HG03442 (cell line): ENCODE measurements at regions not wholly inside any gene's neighbourhood (a gene's known extent, or its start where the extent isn't known, plus 50 kb on each side); places are given as distances from the start of the nearest gene placed in this dataset.

ENCODE experiments used
- ATAC-seq: cut with Tn5 transposase; IDR thresholded peaks from one replicate; pipeline ENCODE4 v1.9.1; 2021; ENCODE audit warnings: mild to moderate bottlenecking, moderate library complexity; ENCODE audit not compliant: unreplicated experiment

DNA sequence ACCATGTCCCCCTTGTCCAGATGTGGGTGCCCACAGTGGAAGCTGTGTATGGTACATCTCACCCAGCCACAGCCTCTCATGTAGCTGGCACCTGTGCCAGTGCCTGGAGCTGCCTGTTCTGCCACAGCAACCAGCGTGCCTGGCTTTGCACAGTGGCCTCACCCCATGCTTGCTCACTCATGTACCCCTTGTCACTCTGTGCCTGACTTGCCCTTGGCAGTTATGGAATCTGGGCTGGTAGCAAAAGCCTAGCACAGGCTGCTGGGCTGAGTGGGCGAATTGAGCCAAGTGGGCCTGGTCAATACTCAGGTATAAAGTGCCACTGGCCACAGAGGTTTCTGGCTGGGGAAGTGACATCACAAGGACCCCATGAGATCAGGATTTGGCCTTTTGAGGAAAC, 264.2 kb downstream of the INSC start:
- no peak for ATAC-seq

DNA sequence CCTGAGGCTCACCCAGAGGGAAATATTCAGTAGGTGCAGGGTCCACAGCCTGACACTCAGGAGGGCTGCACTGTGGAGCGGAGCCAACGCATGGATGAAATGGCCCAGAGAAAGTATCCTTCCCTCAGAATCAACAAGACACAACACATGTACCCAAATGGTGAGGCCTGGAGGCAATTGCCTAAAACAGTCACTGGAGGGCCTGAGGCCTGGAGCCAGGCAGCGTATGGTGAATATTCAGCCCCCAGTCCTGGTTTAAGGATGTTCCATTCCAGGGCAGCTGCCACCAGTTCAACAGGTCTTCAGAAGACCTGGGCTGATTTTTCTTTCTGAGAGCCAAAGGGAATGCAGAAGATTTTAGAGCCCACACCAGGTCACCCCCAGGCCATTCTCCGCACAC, 264.8 kb downstream of the INSC start:
- ATAC-seq = no peak

DNA sequence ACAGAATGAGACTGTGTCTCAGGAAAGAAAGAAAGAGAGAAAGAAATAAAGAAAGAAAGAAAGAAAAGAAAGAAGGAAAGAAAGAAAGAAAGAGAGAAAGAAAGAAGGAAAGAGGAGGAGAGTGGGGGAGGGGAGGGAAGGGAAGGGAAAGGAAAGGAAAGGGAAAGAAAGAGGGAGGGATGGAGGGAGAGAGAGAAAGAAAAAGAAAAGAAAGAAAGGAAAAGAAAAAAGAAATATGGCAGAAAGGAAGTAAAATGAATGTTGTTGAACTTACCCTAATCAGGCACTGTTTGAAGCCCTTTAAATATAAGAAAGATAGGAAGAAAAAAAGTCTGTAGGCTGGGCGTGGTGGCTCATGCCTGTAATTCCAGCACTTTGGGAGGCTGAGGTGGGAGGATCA, 276.1 kb downstream of the INSC start:
- ATAC-seq = no peak

DNA sequence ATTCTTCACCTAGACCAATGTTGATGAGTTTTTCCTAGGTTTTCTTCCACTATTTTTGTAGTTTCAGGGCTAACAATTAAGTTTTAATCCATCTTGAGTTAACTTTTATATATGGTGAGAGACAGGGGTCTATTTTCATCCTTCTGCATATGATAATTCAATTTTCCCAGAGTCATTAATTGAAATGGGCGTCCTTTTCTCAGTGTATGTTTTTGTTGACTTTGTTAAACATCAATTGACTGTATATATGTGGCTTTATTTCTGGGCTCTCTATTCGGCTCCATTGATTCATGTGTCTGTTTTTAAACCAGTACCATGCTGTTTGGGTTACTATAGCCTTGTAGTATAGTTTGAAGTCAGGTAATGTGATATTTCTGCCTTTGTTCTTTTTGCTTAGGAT, 282.1 kb downstream of the INSC start:
- no peak for ATAC-seq

DNA sequence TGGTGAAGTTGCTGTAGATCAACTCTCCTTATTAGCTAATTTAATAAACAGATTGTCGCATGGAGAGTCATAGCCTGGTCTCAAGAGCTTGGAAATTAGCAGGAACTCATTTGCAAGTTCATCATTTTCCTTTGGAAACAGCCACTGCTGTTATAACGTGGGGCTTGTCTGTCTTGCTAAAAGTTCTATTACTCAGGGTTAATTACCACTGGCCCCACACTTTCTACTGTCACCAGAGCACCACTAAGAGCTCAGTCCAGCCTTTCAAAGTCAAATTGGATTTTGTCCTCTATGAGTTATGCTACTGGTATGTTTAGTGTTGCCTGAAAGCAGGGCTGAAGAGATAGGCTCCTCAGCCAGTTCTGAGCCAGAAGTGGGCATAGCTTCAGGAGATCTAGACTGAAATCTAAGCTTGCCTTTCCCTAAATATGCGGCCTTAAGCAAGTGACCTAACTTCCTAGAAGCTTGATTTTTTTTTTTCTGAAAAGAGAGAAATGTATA, 292.2 kb downstream of the INSC start:
- ATAC-seq = no peak

DNA sequence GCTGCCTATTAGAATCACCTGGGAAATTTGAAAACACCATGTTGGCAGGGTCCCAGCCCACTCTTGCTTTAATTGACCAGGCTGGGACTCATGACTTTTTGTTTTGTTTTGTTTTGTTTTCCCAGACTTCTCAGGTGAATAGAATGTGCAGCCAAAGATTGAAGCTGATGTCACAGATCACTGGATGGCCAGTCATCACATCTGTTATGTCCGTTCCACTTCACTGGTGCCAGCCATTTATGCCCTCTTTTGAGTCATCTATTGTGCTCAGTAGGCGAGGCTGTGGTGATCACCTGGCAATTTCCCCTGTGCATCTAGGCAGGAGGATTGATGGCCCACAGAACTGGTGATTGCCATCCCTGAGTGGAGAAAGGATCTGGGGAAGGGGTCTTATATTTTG, 297.3 kb downstream of the INSC start:
- ATAC-seq = peak; percentile 84

DNA sequence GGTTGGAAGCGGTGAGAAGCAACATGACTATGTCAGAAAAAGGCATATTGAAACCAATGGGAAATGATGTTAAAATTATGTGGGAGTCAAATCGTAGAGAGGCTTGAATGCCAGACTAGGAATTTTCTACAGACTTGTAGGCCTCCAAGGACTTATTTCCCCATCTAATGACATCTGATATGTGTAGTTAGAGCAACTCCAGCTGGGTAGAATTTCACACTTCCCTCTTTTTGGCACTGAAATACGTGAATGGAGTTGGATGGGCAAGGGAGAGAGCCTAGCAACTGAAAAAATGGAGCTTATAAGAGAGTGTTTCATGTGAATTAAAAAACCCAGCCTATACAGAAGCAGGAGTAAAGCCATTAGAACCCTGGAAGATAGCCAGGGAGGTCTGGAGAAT, 304.2 kb downstream of the INSC start:
- ATAC-seq = no peak

DNA sequence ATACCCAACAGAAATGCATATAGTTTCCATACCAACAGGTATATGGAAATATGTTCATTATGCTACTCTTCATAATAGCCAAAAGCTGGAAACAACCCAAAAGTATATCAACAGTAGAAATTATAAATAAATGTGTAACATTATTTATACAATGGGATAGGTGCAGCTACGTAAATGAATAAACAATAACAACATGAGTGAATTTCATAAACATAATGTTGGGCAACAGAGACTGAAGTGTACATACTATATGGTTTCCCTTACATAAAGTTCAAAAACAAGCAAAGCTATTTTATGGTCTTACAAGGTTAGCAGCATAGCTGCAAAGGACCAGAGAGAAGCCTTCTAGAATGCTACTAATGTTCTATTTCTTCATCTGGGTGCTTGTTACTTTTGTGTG, 305.0 kb downstream of the INSC start:
- ATAC-seq = no peak

DNA sequence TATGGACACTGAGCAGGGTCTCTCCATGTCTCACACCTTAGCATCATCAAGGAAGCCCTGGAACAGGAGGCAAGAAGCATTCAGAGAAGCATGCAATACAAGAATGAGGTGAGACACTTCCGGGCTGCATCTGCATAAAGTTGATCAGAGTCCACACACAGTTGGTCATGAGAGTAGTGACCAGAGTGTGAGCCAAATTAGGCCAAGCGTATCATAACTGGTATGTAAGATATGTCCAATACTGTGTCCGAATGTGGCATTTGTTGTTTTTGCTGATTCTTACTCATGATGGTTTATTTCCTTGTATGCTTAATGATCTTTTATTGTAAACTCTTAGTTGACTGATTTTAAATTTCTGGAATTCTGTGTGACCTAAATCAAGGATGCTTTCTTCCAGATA, 315.7 kb downstream of the INSC start:
- ATAC-seq = no peak

DNA sequence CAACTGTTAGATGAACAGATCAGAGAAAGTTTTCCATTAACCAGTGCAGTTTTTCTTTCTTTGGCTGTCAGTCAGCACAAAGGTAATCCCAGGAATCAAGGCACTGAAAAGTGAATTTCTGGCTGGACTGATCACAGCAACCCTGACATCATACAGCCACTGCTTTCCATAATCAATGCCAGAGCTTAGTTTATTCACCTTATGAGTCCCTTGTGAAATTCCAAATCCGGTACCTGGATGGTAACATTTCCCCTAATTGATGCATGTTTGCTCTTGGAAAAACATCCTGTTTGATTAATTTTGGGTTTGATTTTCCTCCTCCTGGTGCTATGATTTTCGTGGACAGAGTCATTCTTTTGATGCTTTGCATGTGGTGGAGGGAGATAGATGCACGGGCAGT, 319.8 kb downstream of the INSC start:
- ATAC-seq = no peak

DNA sequence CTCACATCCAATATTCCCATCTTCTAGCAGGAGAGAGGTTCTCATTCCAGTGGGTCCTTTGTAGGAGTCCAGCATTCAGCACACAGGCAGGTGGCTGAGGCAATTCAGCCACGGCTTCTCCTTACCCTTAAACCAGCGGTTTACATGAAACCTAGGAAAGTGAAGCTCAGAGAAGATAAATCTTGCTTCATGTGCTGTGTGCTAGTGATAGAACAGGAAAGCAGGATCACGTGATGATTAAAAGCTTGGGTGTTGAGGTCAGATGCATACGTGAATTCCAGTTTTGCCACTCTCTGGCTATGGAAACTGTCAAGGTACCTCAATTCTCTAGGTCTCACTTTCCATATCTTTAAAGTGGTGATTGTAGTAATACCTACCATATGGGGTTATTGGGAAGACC, 331.6 kb downstream of the INSC start:
- ATAC-seq = no peak

DNA sequence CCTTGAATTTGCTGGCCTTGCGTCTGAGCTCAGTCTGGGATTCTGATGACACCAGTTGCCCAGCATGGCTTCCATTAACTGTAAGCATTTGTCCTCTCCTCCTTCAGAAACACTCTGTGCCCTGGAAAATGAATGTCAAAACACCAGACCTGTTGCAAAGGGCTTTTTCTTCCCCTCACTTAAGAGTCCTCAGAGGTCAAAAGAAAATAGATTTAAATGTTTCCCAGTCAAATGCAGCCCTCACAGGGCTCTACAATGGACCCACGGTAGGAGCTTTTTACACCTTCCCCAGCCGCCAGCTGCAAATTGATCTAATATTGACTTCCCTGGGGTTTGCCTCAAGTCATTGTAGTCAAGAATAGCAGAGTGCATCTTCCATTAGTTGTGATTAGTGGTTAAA, 332.2 kb downstream of the INSC start:
- ATAC-seq = no peak

DNA sequence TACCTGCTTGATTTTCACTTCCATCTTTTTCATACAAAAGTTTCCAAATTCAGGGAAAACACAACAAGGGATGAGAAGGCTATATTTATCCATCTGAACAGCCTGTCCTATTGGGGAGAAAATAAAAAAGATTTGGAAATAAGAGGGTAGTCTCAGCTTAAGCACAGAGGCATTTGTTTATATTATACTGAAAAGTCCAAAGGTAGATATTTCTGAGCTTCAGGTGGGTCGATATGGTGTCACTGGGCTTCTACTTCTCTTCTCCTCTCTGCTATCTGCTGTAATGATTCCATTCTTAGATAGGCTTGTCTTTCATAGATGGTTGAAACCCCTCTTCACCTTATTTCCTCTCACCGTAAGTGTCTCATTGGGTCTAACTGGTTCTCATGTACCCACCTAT, 337.0 kb downstream of the INSC start:
- no peak for ATAC-seq

DNA sequence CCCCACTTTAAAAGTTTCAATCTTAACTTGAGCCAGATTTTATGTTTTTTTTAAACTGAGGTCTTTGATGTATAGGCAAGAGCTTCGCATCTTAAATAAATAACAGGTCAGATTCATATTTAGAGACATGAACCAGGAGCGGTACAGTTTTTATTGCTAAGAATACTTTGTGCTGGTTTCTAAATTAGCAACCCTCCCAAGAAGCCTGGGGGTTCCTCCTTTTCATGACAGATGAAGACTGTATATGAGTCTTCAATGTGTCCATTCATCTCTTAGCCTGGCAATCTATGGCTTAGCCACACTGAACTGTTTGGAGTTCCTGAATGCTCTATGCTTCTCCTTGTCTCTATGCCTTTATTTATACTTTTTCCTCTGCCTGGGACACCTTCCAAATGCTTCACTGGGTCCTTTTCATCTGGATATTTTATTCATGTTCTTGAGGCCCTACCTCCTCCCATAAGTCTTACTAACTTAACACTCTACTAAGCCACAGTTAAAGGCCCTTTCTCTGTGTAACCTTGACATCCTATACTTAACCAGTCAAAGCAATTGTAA, 338.6 kb downstream of the INSC start:
- no peak for ATAC-seq

DNA sequence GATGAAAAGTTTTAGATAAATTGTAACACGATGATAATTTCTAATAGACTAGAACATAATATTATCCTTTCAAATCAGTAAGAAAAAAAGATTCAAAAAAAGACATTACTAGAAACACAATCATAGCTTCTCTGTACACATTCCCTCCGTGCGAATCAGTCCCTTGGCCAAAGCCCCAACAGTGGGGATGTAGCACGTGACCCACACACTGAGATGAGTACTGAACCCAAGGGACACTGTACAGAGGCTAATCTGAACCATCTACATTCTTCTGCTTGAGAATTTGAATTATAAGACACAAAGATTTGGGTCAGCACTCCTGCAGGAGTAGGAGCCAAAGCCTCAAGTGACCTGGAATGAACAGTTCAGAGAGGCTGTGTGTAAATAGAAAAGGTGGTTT, 353.7 kb downstream of the INSC start:
- ATAC-seq = no peak

DNA sequence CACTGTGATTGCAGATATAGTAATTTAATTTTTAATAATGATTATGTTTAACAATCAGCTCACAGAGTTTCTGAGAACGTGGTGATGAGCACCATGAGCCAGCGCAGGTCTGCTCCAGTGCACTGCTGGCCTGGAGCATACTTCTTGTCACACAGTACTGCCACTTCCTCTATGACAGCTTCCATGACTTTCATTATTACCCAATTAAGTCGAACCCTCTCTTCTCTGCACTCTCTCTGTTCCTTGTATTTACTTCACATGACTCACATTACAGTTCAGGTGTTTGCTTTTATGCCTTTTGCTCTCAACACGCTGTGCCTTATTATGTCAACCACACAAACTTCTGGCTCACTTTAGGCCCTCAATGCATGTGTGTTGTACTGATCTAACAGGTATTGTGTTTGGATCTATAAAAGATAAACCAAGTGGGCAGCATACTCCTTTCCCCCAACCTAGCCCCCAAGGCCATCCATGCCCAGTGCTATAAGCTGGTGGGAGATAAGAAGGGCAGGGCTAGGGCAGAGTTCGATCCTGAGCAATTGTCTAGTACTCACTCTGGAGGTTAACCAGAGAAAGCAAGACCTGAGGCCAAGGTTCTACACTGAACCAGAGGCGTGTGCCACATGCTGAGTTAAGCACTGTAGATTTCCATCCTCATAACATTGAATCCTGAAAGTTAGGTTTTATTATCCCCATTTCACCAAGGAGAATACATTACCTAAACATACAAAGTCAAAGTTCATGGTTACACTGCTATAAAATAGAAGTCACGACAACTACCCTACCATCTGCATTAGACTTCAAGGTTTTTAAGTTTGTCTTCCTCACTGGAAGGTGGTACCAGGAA, 356.5 kb downstream of the INSC start:
- ATAC-seq = peak; percentile 49

DNA sequence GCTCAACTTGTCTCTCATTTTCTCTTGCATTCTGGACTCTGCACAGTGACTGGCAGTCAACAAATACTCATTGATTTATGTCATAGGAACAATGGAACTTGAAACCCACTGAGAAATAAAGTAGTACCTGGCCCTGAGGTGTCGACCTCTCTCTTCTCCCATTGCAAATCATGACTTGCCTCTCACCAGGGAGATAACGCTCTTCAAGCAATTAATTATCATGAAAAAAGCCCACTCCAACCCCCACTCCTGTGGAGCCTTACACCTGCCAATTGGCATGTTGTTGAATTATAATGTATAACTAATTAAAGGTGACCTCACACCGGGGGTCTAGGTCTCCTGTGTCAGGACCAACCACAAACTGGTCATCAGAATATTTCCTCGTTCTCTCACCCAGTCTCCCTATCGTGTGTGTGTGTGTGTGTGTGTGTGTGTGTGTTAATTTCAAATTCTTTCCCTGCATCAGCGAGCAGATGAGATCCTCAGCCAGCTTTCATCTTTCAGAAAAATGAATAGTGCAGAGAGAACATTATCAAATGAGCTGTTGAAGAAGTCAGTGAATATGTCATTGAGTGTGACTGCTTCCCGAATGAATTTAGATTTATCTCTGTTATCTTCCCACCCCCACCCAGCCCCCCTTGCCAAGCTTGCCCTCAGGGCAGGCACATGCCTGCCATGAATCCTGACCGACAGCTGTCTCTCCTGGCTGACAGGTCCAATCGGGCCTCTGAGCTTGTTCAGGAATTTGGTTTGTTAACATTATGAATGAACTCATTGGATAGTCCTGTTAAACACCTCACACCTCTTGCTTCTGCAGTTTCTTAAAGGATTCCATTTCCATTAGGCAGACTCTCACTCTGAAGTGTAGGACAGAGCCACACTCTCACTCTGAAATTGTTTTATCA, 357.4 kb downstream of the INSC start:
- ATAC-seq = no peak

DNA sequence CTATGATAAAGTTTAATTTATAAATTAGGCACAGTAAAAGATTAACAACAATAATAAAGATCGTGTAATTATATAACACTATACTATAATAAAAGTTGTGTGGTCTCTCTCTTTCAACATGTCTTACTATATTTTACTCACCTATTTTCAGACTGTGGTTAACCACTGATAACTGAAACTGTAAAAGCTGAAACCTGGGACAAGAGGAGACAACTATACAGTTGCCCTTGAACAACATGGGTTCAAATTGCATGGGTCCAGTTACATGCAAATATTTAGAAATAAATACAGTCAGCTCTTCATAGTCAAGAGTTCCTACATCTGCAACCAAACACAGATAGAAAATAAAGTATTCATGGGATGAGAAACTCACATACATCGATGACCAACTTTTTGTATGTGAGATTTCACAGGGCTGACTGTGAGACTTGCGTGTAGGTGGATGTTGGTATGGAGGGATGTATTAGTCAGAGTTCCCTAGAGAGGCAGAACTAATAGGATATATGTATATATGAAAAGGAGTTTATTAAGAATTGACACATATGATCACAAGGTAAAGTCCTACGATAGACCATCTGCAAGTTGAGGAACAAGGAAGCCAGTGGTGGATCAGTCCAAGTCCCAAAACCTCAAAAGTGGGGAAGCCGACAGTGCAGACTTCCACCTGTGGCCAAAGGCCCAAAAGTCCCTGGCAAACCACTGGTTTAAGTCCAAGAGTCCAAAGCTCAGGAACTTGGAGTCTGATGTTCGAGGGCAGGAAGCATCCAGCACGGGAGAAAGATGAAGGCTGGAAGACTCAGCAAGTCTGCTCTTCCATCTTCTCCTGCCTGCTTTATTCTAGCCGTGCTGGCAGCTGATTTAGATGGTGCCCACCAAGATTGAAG, 359.5 kb downstream of the INSC start:
- peak; percentile 80 for ATAC-seq

DNA sequence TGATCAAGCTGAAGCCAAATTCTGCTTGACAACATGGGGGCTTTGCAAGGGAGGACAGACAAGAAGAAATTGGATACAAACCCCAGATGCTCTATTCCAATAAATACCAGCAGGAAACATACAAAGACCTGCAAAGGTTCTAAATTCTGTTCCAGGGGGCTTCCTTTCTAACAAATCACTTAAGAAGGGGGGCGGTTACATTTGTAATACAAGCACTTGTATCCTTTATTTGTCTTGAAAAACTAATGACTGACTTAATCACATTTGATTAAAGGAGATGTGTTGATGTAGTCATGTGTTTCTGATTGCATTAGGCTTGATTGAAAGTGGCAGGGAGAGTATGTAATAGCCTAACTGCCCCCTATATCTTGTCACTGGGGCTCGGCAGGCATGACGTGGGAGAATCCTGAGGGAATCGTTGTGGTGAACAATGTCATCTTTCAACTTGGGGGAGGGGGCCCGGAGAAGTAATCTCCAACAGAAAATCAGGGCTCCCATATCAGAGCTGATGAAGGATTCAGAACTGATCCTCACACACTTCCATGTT, 361.7 kb downstream of the INSC start:
- ATAC-seq = no peak

DNA sequence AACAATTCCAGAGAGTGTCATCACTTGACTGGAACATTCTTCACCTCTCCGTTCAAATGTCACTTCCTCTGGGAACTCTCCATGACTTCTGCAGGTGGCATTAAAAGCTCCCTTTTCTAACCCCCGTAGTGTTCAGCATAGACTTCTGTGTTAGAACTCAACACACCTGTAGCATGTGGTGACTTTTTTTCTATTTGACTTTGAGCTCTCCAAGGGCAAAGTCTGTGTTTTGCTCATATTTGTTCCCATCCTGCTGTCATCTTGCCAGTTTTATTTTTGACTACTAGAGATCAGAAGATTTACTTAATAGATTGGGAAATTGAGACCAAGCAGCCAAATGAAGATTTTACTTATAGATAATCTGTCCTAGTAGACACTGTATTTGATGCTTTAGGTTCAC, 367.1 kb downstream of the INSC start:
- no peak for ATAC-seq
